WTC11 (cell line): ENCODE measurements at regions not wholly inside any gene's neighbourhood (a gene's known extent, or its start where the extent isn't known, plus 50 kb on each side); places are given as distances from the start of the nearest gene placed in this dataset.
"Not testable (repeated sequence)": the region's sequence is repeated elsewhere in the genome, so short reads cannot be mapped to it uniquely, and the experiment has no call there.

Experiments used
- ATAC-seq: fragments of 200-7000 bp; cut with Tn5 transposase; 2 replicates; pipeline ENCODE4 v1.10.0; 2021; ENCODE audit warnings: mild to moderate bottlenecking, moderate library complexity
- CTCF ChIA-PET: fragments of 300-600 bp; sonication (Branson Sonifier 250); formaldehyde crosslinking; loops from one replicate; lab custom pipeline; 2021; ENCODE audit warnings: antibody characterized with exemption; lab: Charles Lee
- POLR2A ChIA-PET: fragments of 350-600 bp; sonication (Branson Sonifier 250); formaldehyde crosslinking; loops from one replicate; lab custom pipeline; 2021; ENCODE audit warnings: antibody characterized with exemption; lab: Charles Lee
- DNase-seq: peaks from one replicate; pipeline ENCODE4 v3.0.0; 2021; ENCODE audit warnings: low spot score
- H3K27ac Mint-ChIP-seq: 2 replicates; pipeline ENCODE4 v1.8.0; 2021; ENCODE audit warnings: mixed read lengths
- H3K27me3 Mint-ChIP-seq: 2 replicates; pipeline ENCODE4 v1.8.0; 2021; ENCODE audit warnings: low read depth, mild to moderate bottlenecking, moderate library complexity, mixed read lengths
- H3K36me3 Mint-ChIP-seq: 2 replicates; pipeline ENCODE4 v1.8.0; 2021; ENCODE audit warnings: mixed read lengths
- H3K4me1 Mint-ChIP-seq: 2 replicates; pipeline ENCODE4 v1.8.0; 2022; ENCODE audit warnings: mixed read lengths
- H3K4me3 Mint-ChIP-seq: 2 replicates; pipeline ENCODE4 v1.8.0; 2021; ENCODE audit warnings: mild to moderate bottlenecking, moderate library complexity, mixed read lengths
- H3K9me3 Mint-ChIP-seq: 2 replicates; pipeline ENCODE4 v1.8.0; 2021; ENCODE audit warnings: mixed read lengths
- AFF4 ChIP-seq: sonication (generic); formaldehyde crosslinking; IDR thresholded peaks from 2 replicates; pipeline ENCODE4 v1.8.1; 2023; ENCODE audit warnings: mild to moderate bottlenecking, missing genetic modification reagents, borderline replicate concordance
- CREM ChIP-seq: sonication (generic); formaldehyde crosslinking; IDR thresholded peaks from 2 replicates; pipeline ENCODE4 v1.8.1; 2022; ENCODE audit warnings: mild to moderate bottlenecking, missing genetic modification reagents, moderate library complexity
- E2F4 ChIP-seq: sonication (generic); formaldehyde crosslinking; IDR thresholded peaks from 2 replicates; pipeline ENCODE4 v1.8.1; 2022; ENCODE audit warnings: low read depth, mild to moderate bottlenecking, moderate library complexity, missing genetic modification reagents, borderline replicate concordance
- FOXP1 ChIP-seq: sonication (generic); formaldehyde crosslinking; IDR thresholded peaks from 2 replicates; pipeline ENCODE4 v1.8.0; 2022; ENCODE audit warnings: missing genetic modification reagents, mild to moderate bottlenecking, moderate library complexity, borderline replicate concordance
- JAZF1 ChIP-seq: fragments of 250-450 bp; sonication (Bioruptor Pico); IDR thresholded peaks from 2 replicates; pipeline ENCODE4 v1.9.0; 2021; ENCODE audit warnings: moderate library complexity, mild to moderate bottlenecking, inconsistent platforms
- JUN ChIP-seq: sonication (generic); formaldehyde crosslinking; IDR thresholded peaks from 2 replicates; pipeline ENCODE4 v1.8.0; 2023; ENCODE audit warnings: mild to moderate bottlenecking, missing genetic modification reagents
- MYBL2 ChIP-seq: sonication (generic); formaldehyde crosslinking; IDR thresholded peaks from 2 replicates; pipeline ENCODE4 v1.8.1; 2023; ENCODE audit warnings: mild to moderate bottlenecking, moderate library complexity, missing genetic modification reagents
- NFYB ChIP-seq: sonication (generic); formaldehyde crosslinking; conservative IDR thresholded peaks from 2 replicates; pipeline ENCODE4 v1.8.0; 2022; ENCODE audit warnings: low read depth, missing genetic modification reagents
- NR2C2 ChIP-seq: sonication (generic); formaldehyde crosslinking; IDR thresholded peaks from 2 replicates; pipeline ENCODE4 v1.8.0; 2022; ENCODE audit warnings: mild to moderate bottlenecking, missing genetic modification reagents
- STAT6 ChIP-seq: sonication (generic); formaldehyde crosslinking; conservative IDR thresholded peaks from 2 replicates; pipeline ENCODE4 v1.8.1; 2023; ENCODE audit warnings: mild to moderate bottlenecking, low read depth, missing genetic modification reagents, moderate library complexity
- ZMAT4 ChIP-seq: fragments of 250-450 bp; sonication (Bioruptor Pico); IDR thresholded peaks from 2 replicates; pipeline ENCODE4 v1.9.0; 2021; ENCODE audit warnings: mild to moderate bottlenecking
- ZNF121 ChIP-seq: sonication (generic); formaldehyde crosslinking; IDR thresholded peaks from 2 replicates; pipeline ENCODE4 v1.8.0; 2023; ENCODE audit warnings: missing genetic modification reagents
- ZNF138 ChIP-seq: sonication (generic); formaldehyde crosslinking; conservative IDR thresholded peaks from 2 replicates; pipeline ENCODE4 v1.8.1; 2022; ENCODE audit warnings: mild to moderate bottlenecking, moderate library complexity, missing genetic modification reagents
- ZNF281 ChIP-seq: sonication (generic); formaldehyde crosslinking; IDR thresholded peaks from 2 replicates; pipeline ENCODE4 v1.8.0; 2023; ENCODE audit warnings: mild to moderate bottlenecking, missing genetic modification reagents
- ZNF671 ChIP-seq: fragments of 250-450 bp; sonication (Bioruptor Pico); IDR thresholded peaks from 2 replicates; pipeline ENCODE4 v1.8.0; 2021; ENCODE audit warnings: mild to moderate bottlenecking

GRCh38 chr17:21548236-21548635, 144.1 kb upstream of the KCNJ18 start (continued):
- TF ChIP-seq STAT6 (CRISPR knock-in tag) (no peak), NR2C2 (CRISPR knock-in tag) (no peak), MYBL2 (CRISPR knock-in tag) (no peak), E2F4 (CRISPR knock-in tag) (no peak)

GRCh38 chr17:21549107-21549687, 143.1 kb upstream of the KCNJ18 start:
- ATAC-seq (no peak), DNase-seq (no peak)
- peak overlapping the region; percentile 76 for H3K4me3 Mint-ChIP-seq
- peaks cover 25% of the 10 kb centered on the region for H3K9me3 Mint-ChIP-seq
- H3K36me3 Mint-ChIP-seq: peaks cover 16% of the 10 kb centered on the region
- ChIA-PET POLR2A (interaction anchor here (0.7 kb wide), 1 partner anchor 916 kb away, joined by 3 read pairs; no protein-coding TSS in a partner anchor), CTCF (no interaction called here)
- peaks cover 36% of the 10 kb centered on the region for H3K27me3 Mint-ChIP-seq
- TF ChIP-seq E2F4 (CRISPR knock-in tag) (no peak), ZMAT4 (no peak), CREM (CRISPR knock-in tag) (no peak)
- H3K4me1 Mint-ChIP-seq: peaks cover 10% of the 10 kb centered on the region
- H3K27ac Mint-ChIP-seq: no peak overlapping the region

- POLR2A ChIA-PET: interaction anchor here (0.7 kb wide), 1 partner anchor 917 kb away, joined by 3 read pairs; no protein-coding TSS in a partner anchor
- H3K9me3 Mint-ChIP-seq: peaks cover 33% of the 10 kb centered on the region
- H3K27ac Mint-ChIP-seq, ATAC-seq, DNase-seq, CTCF ChIA-PET: not testable (repeated sequence)
- peak overlapping the region; percentile 76 for H3K4me3 Mint-ChIP-seq
- peaks cover 10% of the 10 kb centered on the region for H3K4me1 Mint-ChIP-seq
- H3K36me3 Mint-ChIP-seq: peaks cover 12% of the 10 kb centered on the region
- H3K27me3 Mint-ChIP-seq: peaks cover 38% of the 10 kb centered on the region
Measured at GRCh38 chr17:21550031-21550430, 142.3 kb upstream of the KCNJ18 start.

GRCh38 chr17:21551081-21551881, 141.0 kb upstream of the KCNJ18 start:
- Mint-ChIP-seq H3K4me3 (peak overlapping the region; percentile 76), H3K4me1 (peaks cover 10% of the 10 kb centered on the region), H3K27ac (no peak overlapping the region), H3K27me3 (peaks cover 41% of the 10 kb centered on the region), H3K9me3 (peaks cover 46% of the 10 kb centered on the region), H3K36me3 (peaks cover 19% of the 10 kb centered on the region)
- DNase-seq: peak; percentile 61
- peak; percentile 95 for ATAC-seq
- ChIA-PET POLR2A (no interaction called here), CTCF (interaction anchor here (0.6 to 1.4 kb wide), 5 partner anchors 38 to 99 kb away, joined by 3 to 8 read pairs (median 4); no protein-coding TSS in a partner anchor)
- TF ChIP-seq ZNF121 (peak; percentile 91), ZNF671 (CRISPR knock-in tag) (no peak), JUN (CRISPR knock-in tag) (no peak), AFF4 (CRISPR knock-in tag) (no peak), NFYB (no peak), ZNF281 (CRISPR knock-in tag) (no peak), ZNF138 (CRISPR knock-in tag) (no peak), JAZF1 (CRISPR knock-in tag) (no peak), FOXP1 (CRISPR knock-in tag) (0 out of 2 replicates have a peak, but pooled peaks have one; percentile 28)
